ENCODE measurements at regions not wholly inside any gene's neighbourhood (a gene's known extent, or its start where the extent isn't known, plus 50 kb on each side); places are given as distances from the start of the nearest gene placed in this dataset.

DNA sequence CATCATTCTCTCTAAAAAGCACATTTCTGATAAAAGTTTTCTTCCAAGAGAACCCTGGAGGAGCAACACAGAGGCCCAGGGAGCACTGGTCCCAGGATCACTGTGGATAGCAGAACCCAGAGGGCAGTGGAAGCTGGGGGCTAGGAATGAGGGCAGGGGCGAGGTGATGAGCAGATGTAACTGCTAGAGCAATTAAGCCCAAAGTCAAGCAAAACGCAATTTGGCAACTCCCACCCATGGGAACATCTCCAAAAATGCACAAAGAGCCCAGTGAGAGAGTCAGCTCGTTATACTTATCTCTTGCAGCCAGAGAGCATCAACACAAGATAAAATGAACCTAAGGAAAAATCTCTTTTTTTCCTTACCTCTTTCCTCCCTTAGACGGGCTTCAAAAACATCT lies 284.2 kb downstream of the TBC1D4 start:
- TF ChIP-seq, protein P1, sequence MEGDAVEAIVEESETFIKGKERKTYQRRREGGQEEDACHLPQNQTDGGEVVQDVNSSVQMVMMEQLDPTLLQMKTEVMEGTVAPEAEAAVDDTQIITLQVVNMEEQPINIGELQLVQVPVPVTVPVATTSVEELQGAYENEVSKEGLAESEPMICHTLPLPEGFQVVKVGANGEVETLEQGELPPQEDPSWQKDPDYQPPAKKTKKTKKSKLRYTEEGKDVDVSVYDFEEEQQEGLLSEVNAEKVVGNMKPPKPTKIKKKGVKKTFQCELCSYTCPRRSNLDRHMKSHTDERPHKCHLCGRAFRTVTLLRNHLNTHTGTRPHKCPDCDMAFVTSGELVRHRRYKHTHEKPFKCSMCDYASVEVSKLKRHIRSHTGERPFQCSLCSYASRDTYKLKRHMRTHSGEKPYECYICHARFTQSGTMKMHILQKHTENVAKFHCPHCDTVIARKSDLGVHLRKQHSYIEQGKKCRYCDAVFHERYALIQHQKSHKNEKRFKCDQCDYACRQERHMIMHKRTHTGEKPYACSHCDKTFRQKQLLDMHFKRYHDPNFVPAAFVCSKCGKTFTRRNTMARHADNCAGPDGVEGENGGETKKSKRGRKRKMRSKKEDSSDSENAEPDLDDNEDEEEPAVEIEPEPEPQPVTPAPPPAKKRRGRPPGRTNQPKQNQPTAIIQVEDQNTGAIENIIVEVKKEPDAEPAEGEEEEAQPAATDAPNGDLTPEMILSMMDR (IDR thresholded peaks at IDR 0.05; ENCODE audit: control insufficient read depth, extremely low read depth, insufficient read depth): no peak
- DNase-seq (ENCODE audit: low read depth): no peak

DNA sequence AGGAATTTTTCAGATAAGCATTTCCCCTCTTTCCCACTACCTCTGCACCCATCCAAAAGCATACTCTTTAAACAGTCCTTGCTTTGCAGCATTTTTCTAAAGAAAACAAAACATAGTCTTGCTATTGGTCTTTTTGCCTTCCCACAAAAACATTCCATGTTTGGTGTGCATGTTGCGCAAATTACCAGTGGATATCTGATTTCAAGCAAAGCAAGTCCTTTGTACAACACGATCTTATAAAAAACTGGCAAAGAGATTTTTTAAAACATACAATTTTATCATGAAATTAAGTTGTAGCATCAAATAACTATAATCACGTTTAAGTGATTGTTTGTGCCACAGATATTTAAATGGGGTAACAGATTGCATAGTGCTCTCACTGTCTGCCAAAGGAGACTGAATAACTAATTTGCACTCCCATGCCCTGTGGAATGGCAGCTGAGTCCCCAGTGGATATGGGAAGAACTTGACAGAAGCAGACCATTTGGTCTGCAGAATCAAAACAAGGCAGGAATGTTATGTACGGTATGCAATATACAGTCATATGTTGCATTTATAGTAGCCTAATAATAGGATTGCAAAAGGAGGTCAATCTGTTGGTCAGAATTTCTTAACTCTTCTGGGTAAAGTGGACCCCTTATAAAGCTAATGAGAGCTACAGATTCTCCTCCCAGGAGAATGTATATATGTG lies 285.7 kb downstream of the TBC1D4 start:
- TF ChIP-seq, protein P1 (IDR thresholded peaks at IDR 0.05; ENCODE audit: control insufficient read depth, extremely low read depth, insufficient read depth): no peak
- no peak overlapping the region for H3K4me3 ChIP-seq (ENCODE audit: low read depth, low read length)
- DNase-seq (ENCODE audit: low read depth): no peak

More for the DNA sequence above, 284.2 kb downstream of the TBC1D4 start:
- H3K4me3 ChIP-seq (ENCODE audit: low read depth, low read length): no peak overlapping the region

DNA sequence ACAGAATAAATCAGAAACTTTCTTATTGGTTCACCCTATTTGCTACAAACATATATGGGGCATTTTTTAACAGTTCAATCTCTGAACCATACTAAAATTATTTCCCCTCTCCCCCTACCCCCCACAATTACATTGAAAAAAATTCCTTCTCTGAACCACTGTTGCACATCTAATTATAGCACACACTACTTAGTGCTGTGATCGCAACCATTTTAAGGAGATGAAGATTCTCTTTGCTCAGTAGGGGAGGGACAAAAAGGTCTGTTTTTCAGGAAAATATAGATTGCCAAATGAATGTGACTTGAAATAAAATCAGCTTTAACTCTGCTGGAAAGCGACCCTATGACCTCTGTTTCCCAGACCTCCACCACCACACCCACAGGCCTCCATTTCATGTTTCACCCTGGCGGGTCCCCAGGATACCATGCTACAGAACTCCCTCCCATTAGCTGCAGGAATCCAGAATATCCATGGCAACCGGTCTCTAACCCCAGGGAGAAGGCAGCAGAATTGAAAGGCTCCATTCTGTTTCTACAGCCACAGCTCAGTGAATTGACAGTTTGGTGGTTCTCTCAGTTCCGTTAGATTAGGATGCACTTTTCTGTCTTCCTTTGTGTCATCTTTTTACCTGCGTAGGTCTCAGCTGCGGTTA lies 286.3 kb downstream of the TBC1D4 start:
- TF ChIP-seq, protein P1 (IDR thresholded peaks at IDR 0.05; ENCODE audit: control insufficient read depth, extremely low read depth, insufficient read depth): no peak
- no peak overlapping the region for H3K4me3 ChIP-seq (ENCODE audit: low read depth, low read length)
- DNase-seq (ENCODE audit: low read depth): no peak

DNA sequence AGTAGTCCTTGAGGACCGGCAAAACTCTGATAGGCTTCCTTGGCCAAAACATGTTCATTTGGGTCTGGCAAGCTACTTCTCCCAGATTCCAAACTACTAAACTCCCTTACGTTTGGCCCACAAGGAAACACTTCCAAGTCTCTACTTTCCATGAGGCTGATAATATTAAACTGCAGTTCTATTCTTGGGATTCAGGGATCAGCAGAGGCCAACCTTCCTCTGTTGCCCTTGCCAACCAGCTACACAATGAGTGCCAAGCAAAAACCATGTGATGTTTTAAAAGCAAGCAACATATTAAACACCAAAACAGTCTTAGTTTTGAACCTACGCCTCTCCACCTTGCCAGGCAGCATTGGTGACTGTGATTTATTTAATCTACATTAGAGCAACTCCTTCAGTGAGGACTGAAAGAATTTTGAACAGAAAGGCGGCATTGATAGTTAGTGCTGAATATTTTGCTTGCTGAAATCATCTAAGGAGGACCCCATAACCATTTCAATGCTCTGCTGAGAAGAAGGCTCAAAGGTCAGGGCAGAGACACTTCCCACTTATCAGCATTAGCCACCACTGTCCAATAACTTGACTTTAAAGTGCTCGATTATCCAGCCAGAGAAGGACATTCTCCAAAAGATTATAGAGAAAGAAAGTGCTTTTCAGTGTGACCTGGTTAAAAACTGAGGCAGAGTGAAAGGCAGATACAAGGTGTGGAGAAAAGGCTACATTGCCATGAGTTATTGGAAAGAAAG lies 287.1 kb downstream of the TBC1D4 start:
- TF ChIP-seq, protein P1 (IDR thresholded peaks at IDR 0.05; ENCODE audit: control insufficient read depth, extremely low read depth, insufficient read depth): no peak
- no peak overlapping the region for H3K4me3 ChIP-seq (ENCODE audit: low read depth, low read length)
- DNase-seq (ENCODE audit: low read depth): no peak

DNA sequence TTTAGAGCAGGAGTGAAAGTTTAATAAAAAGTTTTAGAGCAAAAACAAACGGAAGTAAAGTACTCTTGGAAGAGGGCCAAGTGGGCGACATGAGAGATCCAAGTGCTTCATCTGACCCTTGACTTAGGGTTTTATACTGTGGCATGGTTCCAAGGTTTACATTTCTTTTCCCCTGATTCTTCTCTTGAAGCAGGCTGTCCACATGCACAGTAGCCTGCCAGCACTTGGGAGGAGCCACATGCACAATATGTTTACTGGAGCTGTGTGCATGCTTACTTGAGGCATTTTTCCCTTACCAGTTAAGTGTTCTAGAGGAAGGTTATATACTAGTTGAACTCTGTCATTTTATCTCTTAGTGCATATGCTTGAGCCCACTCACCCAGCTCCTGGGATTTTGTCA lies 295.6 kb downstream of the TBC1D4 start:
- DNase-seq (ENCODE audit: low read depth): no peak
- TF ChIP-seq, protein P1 (IDR thresholded peaks at IDR 0.05; ENCODE audit: control insufficient read depth, extremely low read depth, insufficient read depth): no peak
- no peak overlapping the region for H3K4me3 ChIP-seq (ENCODE audit: low read depth, low read length)

DNA sequence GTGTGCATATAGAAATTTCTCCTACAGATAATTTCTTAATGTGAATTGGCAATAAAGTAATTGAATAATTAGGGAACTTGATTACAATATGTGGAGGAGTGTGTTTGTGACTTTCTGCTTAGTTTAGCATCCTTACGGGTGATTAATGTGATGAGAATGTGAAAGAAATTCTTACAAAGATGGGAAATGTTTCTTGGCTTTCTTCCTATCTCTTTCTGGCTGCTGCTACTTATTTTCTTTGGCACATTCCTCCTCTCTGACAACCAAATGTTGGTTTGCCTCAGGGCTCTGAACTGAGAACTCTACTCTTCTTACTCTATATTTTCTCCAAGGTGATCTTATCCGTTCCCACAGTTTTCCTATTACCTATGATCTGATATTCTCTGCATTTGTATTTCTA lies 300.1 kb downstream of the TBC1D4 start:
- H3K4me3 ChIP-seq (ENCODE audit: low read depth, low read length): no peak overlapping the region
- TF ChIP-seq, protein P1 (IDR thresholded peaks at IDR 0.05; ENCODE audit: control insufficient read depth, extremely low read depth, insufficient read depth): no peak
- no peak for DNase-seq (ENCODE audit: low read depth)

Measured in LNCaP clone FGC (cell line).